ENCODE measurements at regions not wholly inside any gene's neighbourhood (a gene's known extent, or its start where the extent isn't known, plus 50 kb on each side); places are given as distances from the start of the nearest gene placed in this dataset.
"Not testable (repeated sequence)": the region's sequence is repeated elsewhere in the genome, so short reads cannot be mapped to it uniquely, and the experiment has no call there.

DNA sequence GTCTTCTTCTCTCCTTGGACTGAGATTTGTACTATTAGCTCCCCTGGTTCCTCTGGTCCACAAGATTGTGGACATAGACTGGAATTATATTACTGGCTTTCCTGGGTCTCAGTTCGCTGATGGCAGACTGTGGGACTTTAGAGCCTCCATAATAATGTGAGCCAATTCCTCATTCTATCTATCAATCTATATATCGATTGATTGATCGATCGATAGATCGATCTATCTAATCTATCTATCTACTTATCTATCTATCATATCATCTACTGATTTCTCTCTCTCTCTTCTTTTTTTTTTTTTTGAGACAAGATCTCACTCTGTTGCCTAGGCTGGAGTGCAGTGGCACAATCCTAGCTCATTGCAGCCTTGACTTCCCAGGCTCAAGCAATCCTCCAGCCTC, 51.5 kb upstream of the DDR1 start:
- DNase-seq (ENCODE audit: low read depth in 2 of 2), result no peak

GRCh38 chr6:30830438-30830837, 53.9 kb upstream of the DDR1 start:
- no peak for DNase-seq (ENCODE audit: low read depth in 2 of 2)

GRCh38 chr6:30829639-30830255, 54.6 kb upstream of the DDR1 start:
- no peak for DNase-seq (ENCODE audit: low read depth in 2 of 2)

DNA sequence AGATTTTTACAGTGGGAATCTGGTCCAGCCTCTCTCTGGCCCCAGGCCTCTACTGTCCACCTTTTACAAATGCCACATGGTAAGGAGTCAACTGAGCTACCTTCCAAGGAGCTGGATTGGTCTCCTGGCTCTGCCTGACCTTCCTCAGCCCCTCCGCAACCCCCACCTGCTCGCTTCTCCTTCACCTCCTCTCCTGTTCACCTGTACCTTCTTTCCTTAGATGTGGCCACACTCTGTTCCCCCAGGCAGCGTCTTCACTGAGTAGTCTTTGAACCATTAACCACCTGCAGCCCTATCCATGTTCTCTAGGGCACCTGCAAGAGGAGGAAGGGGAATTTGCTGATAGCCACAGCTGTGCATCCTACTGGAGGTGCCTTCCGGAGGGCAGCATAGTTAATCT, 55.3 kb upstream of the DDR1 start:
- DNase-seq (ENCODE audit: low read depth in 2 of 2), result no peak

- peak; percentile 69 to 75 for DNase-seq (ENCODE audit: low read depth in 2 of 2)
Measured at GRCh38 chr6:30828027-30828962, 56.0 kb upstream of the DDR1 start.

DNA sequence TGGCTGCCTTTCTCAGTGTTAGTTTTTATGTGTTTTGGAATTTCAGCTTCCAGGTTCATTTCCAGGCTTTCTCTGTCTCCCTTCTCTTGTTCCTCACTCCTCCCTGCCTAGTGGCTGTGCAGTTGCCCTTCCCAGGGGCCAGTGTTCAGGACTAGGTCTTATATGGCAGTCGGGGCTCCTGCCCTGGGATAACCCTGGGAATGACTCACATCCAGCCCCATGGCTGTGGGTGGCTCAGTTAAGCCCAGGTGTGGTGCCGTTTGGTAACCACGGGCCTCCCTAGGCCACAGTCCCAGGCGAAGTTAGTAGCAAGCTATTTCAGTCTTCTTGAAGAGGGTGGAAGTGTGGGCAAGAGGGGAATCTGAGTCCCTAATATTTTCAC, 57.4 kb upstream of the DDR1 start:
- DNase-seq (ENCODE audit: low read depth in 2 of 2), result no peak

- DNase-seq (ENCODE audit: low read depth in 2 of 2), result no peak
Measured at GRCh38 chr6:30824698-30825097, 59.6 kb upstream of the DDR1 start.

GRCh38 chr6:30823534-30823865, 60.8 kb upstream of the DDR1 start:
- DNase-seq (ENCODE audit: low read depth in 2 of 2), result no peak

DNA sequence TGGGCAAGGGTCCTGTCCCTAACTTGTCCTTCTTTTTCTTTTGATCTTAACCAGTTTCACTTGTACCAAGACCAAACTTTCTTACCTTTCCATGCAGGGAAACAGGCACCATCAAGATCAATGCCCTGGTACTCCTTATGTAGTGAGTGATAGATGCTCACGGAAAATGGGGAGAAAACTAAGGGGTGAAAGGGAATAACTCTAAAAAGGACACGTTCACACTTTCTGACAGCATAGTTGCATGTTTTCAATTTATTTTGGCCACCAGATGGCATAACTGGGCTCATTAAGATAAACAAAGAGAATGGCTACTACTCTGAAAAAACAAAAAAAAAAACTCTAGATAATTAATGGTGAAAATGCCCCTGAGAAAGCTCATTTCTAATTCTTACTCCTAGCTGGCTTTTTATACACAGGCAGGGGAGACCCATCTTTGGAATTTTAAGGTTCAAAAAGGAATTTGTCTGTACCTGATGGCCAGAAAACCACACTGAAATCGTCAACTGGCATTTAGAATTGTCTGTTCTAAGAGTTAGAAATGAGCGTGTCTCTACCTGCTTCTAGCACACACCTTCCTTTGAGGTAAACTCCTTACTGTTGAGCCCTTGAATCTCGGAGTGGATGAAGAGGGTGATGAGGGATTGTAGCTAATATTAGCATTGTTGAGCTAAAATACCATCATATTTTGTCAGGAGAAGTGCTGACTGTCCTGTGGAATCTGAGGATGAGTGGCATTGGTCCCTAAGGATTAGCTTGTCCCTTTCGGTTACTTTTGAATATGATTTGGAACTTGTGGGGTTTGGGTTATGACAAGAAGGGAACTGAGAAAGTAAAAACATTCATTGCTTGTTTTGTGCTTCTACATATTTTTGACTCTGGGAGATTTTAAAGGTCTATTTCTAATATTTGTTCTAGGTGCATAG, 62.2 kb upstream of the DDR1 start:
- no peak for DNase-seq (ENCODE audit: low read depth in 2 of 2)

DNA sequence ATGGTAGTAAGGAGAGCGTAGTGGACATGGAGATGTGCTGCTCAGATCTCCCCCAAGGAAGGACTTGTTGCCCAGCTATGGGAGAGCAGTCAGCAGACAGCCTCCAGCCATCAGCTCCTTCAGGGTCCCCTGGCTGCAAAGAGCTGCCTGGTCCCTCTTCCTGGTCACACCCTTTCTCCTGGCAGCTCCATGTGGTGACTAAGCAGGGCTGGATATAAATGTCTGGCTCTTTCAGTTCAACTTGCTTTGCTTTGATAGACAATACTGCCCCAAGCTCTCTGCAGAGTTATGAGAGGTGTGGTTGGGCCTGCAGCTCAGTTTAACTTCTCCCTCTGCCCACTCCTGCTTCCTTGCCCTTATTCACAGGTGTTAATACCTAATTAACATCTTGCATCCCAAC, 64.1 kb upstream of the DDR1 start:
- no peak for DNase-seq (ENCODE audit: low read depth in 2 of 2)

DNA sequence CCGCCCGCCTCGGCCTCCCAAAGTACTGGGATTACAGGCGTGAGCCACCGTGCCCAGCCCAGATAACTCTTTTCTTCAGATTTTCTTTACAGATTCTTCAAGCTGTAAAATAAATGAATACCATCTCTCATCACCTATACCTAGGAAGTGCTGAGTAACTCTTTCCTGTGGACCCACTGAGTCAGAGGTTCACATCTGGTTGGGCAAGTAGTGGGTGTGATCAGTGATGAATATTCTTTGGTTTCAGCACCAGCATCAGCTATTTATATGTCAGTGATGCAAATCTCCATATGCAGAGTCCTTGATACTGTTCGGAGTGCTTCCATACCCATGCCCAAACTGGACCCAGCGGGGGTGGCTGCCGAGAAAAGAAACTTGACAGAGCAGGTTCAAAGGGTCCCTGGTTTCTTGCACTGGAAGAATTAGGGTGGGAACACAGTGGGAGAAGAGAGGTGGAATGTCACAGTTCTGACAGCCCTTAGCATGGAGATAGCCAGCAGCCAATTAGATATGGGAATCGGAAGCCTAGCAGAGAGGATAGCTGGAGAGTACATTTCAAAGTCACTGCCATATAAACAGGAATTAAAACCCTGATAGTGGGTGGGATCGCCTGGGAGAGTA, 64.9 kb upstream of the DDR1 start:
- DNase-seq (ENCODE audit: low read depth in 2 of 2), result peak; percentile 51 to 82

- no peak for DNase-seq (ENCODE audit: low read depth in 2 of 2)
Measured at GRCh38 chr6:30818391-30818841, 65.9 kb upstream of the DDR1 start.

GRCh38 chr6:30816791-30817739, 67.3 kb upstream of the DDR1 start:
- DNase-seq (ENCODE audit: low read depth in 2 of 2), result no peak

- not testable (repeated sequence) for DNase-seq (ENCODE audit: low read depth in 2 of 2)
Measured at GRCh38 chr6:30816296-30816695, 68.0 kb upstream of the DDR1 start.

- DNase-seq (ENCODE audit: low read depth in 2 of 2), result not testable (repeated sequence)
Measured at GRCh38 chr6:30815041-30815742, 69.1 kb upstream of the DDR1 start.

DNA sequence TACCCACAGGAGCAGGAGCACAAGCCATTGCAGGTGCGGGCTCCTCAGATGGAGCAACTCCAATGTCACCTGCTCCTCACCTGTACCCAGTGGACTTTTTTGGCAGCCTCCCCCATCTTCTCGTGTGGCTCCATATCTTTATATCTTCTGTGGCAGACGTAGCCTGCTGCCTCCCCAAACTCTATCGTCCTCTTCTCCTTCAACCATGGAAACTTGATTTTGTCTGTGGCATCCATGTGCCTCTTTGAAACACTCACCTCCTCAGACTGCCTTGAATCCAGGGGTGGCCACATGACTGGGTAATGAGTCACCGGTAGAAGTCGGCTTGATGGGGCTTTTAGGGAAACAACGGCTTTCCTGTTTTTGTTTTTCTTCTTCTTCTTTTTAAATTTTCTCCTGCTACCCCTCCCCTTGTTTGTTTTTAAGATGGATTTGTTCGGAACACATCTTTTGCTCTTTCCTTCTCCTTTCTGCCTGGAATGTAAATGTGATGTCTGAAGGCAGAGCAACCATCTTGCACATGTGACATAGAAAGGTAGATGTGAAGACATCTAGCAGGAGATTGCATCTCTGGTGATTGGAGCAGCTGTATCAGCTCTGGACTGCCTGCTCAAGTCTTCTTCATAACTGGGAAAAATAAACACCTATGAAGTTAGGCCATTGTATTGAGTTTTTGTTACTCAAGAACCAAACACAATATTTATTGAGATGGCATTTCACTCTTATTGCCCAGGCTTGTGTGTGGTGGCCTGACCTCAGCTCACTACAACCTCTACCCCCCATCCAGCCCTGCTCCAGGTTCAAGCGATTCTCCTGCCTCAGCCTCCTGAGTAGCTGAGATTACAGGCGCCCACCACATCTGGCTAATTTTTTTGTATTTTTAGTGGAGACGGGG, 69.9 kb upstream of the DDR1 start:
- DNase-seq (ENCODE audit: low read depth in 2 of 2), result peak in 1 of 2 donors; percentile 60

DNA sequence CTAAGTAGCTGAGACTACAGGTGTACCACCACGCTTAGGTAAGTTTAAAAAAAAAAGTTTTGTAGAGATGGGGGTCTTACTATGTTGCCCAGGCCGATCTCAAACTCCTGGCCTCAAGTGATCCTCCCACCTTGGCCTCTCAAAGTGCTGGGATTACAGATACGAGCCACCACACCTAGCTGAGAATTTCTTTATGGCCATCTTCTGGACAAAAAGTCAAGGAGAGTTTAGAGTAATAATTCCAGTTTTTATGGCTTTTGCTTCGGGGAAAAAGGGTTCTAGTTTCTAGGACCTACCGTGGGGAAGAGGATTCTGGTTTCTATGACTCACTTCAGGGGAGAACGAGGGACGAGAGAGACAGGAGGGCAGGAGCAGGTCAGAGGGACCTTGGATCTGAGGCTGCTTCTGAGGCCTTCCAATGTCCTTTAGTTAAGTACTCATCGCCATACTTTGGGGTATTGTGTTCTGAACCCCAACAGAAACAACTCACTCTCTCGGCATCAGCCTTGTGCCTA, 69.3 kb upstream of the IER3 start:
- DNase-seq (ENCODE audit: low read depth in 2 of 2), result no peak

GRCh38 chr6:30810813-30811339, 66.5 kb upstream of the IER3 start:
- DNase-seq (ENCODE audit: low read depth in 2 of 2), result peak; percentile 71 to 88
